Activated B cell treated with CpG ODN at 0.5 μM for 24 hours (primary cell): ENCODE measurements at regions not wholly inside any gene's neighbourhood (a gene's known extent, or its start where the extent isn't known, plus 50 kb on each side); places are given as distances from the start of the nearest gene placed in this dataset.

Experiments used
- ATAC-seq: fragments of 200-7000 bp; cut with Tn5 transposase; one replicate; pipeline ENCODE4 v1.10.0; 2021; ENCODE audit warnings: low read depth, mild to moderate bottlenecking, moderate library complexity
- CTCF ChIA-PET: fragments of 350-600 bp; sonication (Branson Sonifier 250); formaldehyde crosslinking; loops from one replicate; lab custom pipeline; 2021; ENCODE audit warnings: antibody characterized with exemption; lab: Charles Lee
- POLR2A ChIA-PET: fragments of 350-600 bp; sonication (Branson Sonifier 250); formaldehyde crosslinking; loops from one replicate; lab custom pipeline; 2021; ENCODE audit warnings: antibody characterized with exemption; lab: Charles Lee
- DNase-seq: peaks from one replicate; pipeline ENCODE4 v3.0.0; 2022
- H3K27ac Mint-ChIP-seq: one replicate; pipeline ENCODE4 v1.8.0; 2020; ENCODE audit warnings: mixed read lengths
- H3K27me3 Mint-ChIP-seq: one replicate; pipeline ENCODE4 v1.8.0; 2021; ENCODE audit warnings: mixed read lengths
- H3K36me3 Mint-ChIP-seq: one replicate; pipeline ENCODE4 v1.8.0; 2021; ENCODE audit warnings: low read depth, mixed read lengths
- H3K4me1 Mint-ChIP-seq: one replicate; pipeline ENCODE4 v1.8.0; 2021; ENCODE audit warnings: mixed read lengths
- H3K4me3 Mint-ChIP-seq: one replicate; pipeline ENCODE4 v1.8.0; 2020; ENCODE audit warnings: mild to moderate bottlenecking, mixed read lengths
- H3K9me3 Mint-ChIP-seq: one replicate; pipeline ENCODE4 v1.8.0; 2020; ENCODE audit warnings: mixed read lengths
- intact Hi-C: fragments of 100-400 bp; cut with micrococcal nuclease; formaldehyde crosslinking; loops from one replicate; pipeline ENCODE4 v1.15.1; 2024
- TF ChIP-seq, protein P1 (sequence below): fragments of 200-600 bp; IDR thresholded peaks from one replicate; pipeline ENCODE4 v1.8.0; 2022; ENCODE audit warnings: antibody characterized with exemption, mild to moderate bottlenecking

DNA sequence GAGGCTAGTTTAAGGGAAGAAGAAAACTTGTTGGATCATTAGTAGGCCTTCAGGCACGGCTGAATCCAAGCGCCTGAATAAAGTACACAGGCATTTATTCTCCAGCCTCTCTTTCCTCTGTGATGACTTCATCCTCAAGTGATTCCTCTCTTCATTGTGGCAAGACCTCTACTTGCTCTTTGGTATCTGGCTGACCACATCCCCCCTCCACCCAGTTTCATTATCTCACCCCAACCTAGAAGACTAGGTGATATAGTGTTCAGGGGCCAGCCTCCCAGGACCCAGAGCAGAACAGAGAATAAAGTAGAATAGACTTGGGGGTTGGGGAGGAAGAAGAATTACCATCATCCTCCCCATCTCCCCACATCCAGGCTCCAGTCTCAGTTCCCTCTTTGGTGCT lies 189.3 kb downstream of the MIAT start:
- H3K27ac Mint-ChIP-seq, result no peak overlapping the region
- TF ChIP-seq, protein P1, sequence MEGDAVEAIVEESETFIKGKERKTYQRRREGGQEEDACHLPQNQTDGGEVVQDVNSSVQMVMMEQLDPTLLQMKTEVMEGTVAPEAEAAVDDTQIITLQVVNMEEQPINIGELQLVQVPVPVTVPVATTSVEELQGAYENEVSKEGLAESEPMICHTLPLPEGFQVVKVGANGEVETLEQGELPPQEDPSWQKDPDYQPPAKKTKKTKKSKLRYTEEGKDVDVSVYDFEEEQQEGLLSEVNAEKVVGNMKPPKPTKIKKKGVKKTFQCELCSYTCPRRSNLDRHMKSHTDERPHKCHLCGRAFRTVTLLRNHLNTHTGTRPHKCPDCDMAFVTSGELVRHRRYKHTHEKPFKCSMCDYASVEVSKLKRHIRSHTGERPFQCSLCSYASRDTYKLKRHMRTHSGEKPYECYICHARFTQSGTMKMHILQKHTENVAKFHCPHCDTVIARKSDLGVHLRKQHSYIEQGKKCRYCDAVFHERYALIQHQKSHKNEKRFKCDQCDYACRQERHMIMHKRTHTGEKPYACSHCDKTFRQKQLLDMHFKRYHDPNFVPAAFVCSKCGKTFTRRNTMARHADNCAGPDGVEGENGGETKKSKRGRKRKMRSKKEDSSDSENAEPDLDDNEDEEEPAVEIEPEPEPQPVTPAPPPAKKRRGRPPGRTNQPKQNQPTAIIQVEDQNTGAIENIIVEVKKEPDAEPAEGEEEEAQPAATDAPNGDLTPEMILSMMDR, result no peak
- intact Hi-C loops, result no loop called here
- H3K27me3 Mint-ChIP-seq, result no peaks in the 10 kb centered on the region
- no peaks in the 10 kb centered on the region for H3K36me3 Mint-ChIP-seq
- CTCF ChIA-PET, result no interaction called here
- peaks cover 3% of the 10 kb centered on the region for H3K9me3 Mint-ChIP-seq
- peaks cover 13% of the 10 kb centered on the region for H3K4me1 Mint-ChIP-seq
- H3K4me3 Mint-ChIP-seq, result no peak overlapping the region
- ATAC-seq (no peak), DNase-seq (no peak)
- POLR2A ChIA-PET, result no interaction called here

GRCh38 chr22:26847046-26847445 lies 189.7 kb downstream of the MIAT start:
- ChIA-PET POLR2A (no interaction called here), CTCF (no interaction called here)
- TF ChIP-seq, protein P1, result no peak
- Mint-ChIP-seq H3K27ac (no peak overlapping the region), H3K4me1 (peaks cover 13% of the 10 kb centered on the region), H3K4me3 (no peak overlapping the region), H3K27me3 (no peaks in the 10 kb centered on the region), H3K36me3 (no peaks in the 10 kb centered on the region), H3K9me3 (peaks cover 3% of the 10 kb centered on the region)
- ATAC-seq, result no peak
- DNase-seq, result no peak
- intact Hi-C loops, result no loop called here

DNA sequence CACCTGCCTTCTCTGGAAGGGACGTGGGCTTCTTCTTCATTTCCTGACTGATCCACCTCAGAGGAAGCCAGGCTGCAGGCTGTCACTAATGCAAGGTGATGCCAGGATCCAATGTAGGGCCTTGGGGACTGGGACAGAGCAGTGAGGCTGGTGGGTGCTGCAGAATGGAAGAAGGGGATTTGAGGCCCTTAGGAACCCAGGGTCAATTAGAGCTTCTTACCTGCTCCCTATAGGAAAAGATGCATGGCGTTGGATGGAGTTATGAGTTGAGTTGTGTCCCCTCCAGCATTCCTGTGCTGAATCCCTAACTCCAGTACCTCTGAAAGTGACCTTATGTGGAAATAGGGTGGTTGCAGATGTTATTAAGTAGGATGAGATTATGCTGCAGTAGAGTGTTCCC lies 190.4 kb downstream of the MIAT start:
- no peak overlapping the region for H3K4me3 Mint-ChIP-seq
- TF ChIP-seq, protein P1, result no peak
- H3K9me3 Mint-ChIP-seq, result peaks cover under 1% of the 10 kb centered on the region
- POLR2A ChIA-PET, result no interaction called here
- H3K27ac Mint-ChIP-seq, result no peak overlapping the region
- intact Hi-C loops, result no loop called here
- ATAC-seq (no peak), DNase-seq (no peak)
- peaks cover 13% of the 10 kb centered on the region for H3K4me1 Mint-ChIP-seq
- no peaks in the 10 kb centered on the region for H3K27me3 Mint-ChIP-seq
- CTCF ChIA-PET, result no interaction called here
- no peaks in the 10 kb centered on the region for H3K36me3 Mint-ChIP-seq

DNA sequence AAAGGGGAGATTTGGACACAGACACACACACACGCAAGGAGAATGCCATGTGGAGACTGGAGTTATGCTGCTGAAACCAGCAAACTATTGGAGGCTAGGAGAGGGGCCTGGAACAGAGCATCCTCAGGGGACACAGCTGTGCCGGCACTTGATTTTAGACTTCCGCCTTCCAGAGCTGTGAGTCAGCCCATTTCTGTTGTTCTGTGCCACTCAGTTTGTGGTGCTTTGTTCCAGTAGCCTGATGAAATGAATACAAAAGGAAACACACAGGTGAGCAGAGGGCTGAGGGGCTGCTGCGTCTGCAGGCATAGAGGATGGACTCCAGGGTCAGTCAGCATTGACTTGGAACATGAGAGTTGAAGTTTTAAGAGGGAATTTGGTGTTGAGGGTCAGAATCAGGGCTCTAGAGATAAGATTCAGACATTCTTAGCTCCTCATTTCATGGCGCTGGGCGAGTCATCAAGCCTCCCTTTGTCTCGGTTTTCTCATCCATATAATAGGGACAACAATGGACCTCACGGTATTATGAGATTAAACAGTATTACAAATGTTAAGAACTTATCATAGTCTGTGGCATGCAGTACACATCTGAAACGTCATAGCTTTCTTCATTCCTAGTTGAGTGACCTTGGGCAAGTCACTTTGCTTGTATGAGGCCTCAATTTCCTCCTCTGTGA lies 191.0 kb downstream of the MIAT start:
- TF ChIP-seq, protein P1, result no peak
- H3K4me3 Mint-ChIP-seq, result no peak overlapping the region
- no peak for ATAC-seq
- no peaks in the 10 kb centered on the region for H3K27me3 Mint-ChIP-seq
- H3K36me3 Mint-ChIP-seq, result no peaks in the 10 kb centered on the region
- H3K27ac Mint-ChIP-seq, result no peak overlapping the region
- peaks cover 13% of the 10 kb centered on the region for H3K4me1 Mint-ChIP-seq
- ChIA-PET POLR2A (no interaction called here), CTCF (no interaction called here)
- no peak for DNase-seq
- no peaks in the 10 kb centered on the region for H3K9me3 Mint-ChIP-seq
- intact Hi-C loops, result no loop called here

- H3K36me3 Mint-ChIP-seq, result no peaks in the 10 kb centered on the region
- ChIA-PET POLR2A (no interaction called here), CTCF (no interaction called here)
- no peak overlapping the region for H3K27ac Mint-ChIP-seq
- H3K4me1 Mint-ChIP-seq, result peaks cover 13% of the 10 kb centered on the region
- intact Hi-C loops, result no loop called here
- DNase-seq, result no peak
- H3K27me3 Mint-ChIP-seq, result no peaks in the 10 kb centered on the region
- TF ChIP-seq, protein P1, result no peak
- no peak overlapping the region for H3K4me3 Mint-ChIP-seq
- ATAC-seq, result no peak
- H3K9me3 Mint-ChIP-seq, result no peaks in the 10 kb centered on the region
Observed at GRCh38 chr22:26849575-26849974, 192.2 kb downstream of the MIAT start.
